ENCODE measurements at regions not wholly inside any gene's neighbourhood (a gene's known extent, or its start where the extent isn't known, plus 50 kb on each side); places are given as distances from the start of the nearest gene placed in this dataset.

- TF ChIP-seq FOXM1 (IDR thresholded peaks at IDR 0.05; ENCODE audit: borderline replicate concordance) (no peak), ARNT (IDR thresholded peaks at IDR 0.05) (no peak), CTBP1 (IDR thresholded peaks at IDR 0.05; ENCODE audit: borderline replicate concordance) (no peak), FOXA1 (IDR thresholded peaks at IDR 0.05) (no peak), HDGF (IDR thresholded peaks at IDR 0.05; ENCODE audit: borderline replicate concordance) (no peak), BHLHE40 (IDR thresholded peaks at IDR 0.05; ENCODE audit: borderline replicate concordance) (no peak), SUZ12 (IDR thresholded peaks at IDR 0.05) (no peak), NFRKB (IDR thresholded peaks at IDR 0.05) (no peak)
These were observed 605.8 kb upstream of the CDH11 start for GRCh38 chr16:65727534-65728137.

Data from HEK293T (cell line).